Mesothelial cell of epicardium (in vitro differentiated cells): ENCODE measurements at regions not wholly inside any gene's neighbourhood (a gene's known extent, or its start where the extent isn't known, plus 50 kb on each side); places are given as distances from the start of the nearest gene placed in this dataset.

Experiments
- DNase-seq, 2 experiments: peaks; one replicate each; pipeline ENCODE4 v3.0.0; 2021; ENCODE audit warnings: low spot score in 2 of 2; ENCODE audit not compliant: unreplicated experiment in 2 of 2
- H3K27ac Mint-ChIP-seq: 2 replicates; pipeline ENCODE4 v1.8.0; 2021; ENCODE audit warnings: mixed read lengths
- H3K27me3 Mint-ChIP-seq: 2 replicates; pipeline ENCODE4 v1.8.0; 2021; ENCODE audit warnings: low read depth, mixed read lengths
- H3K36me3 Mint-ChIP-seq: 2 replicates; pipeline ENCODE4 v1.8.0; 2021; ENCODE audit warnings: mixed read lengths
- H3K4me1 Mint-ChIP-seq: 2 replicates; pipeline ENCODE4 v1.8.0; 2021; ENCODE audit warnings: mixed read lengths
- H3K4me3 Mint-ChIP-seq: 2 replicates; pipeline ENCODE4 v1.8.0; 2021; ENCODE audit warnings: mild to moderate bottlenecking, moderate library complexity, mixed read lengths
- H3K9me3 Mint-ChIP-seq: 2 replicates; pipeline ENCODE4 v1.8.0; 2021; ENCODE audit warnings: mixed read lengths
- TF ChIP-seq, protein P1 (sequence below): fragments of 200-600 bp; sonication (generic); IDR thresholded peaks from one replicate; pipeline ENCODE4 v1.5.0; 2021; ENCODE audit warnings: antibody characterized with exemption; ENCODE audit not compliant: unreplicated experiment

DNA sequence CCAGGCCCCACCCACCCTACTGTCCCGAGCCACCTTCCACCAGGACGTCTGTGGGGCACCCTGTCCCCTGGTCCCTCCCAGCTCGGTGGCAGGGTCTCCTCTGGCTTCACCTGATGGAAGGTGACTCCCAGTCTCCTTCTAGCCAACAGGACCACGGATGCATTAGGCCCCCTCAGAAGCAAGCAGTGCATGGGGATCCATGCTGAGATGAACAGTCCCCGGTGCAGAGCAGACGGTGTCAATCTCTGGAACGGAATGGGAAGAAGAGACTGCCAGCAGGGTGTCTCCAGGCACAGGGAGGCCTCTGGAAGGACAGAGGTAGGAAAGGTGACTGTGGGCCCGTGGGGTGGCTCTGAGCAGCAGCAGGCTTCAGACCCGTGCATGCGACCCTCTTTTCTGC lies 65.2 kb upstream of the FZD7 start:
- Mint-ChIP-seq H3K27ac (no peak overlapping the region), H3K36me3 (no peaks in the 10 kb centered on the region), H3K4me3 (no peak overlapping the region), H3K27me3 (no peaks in the 10 kb centered on the region), H3K4me1 (peaks cover 31% of the 10 kb centered on the region), H3K9me3 (no peaks in the 10 kb centered on the region)
- no peak for DNase-seq
- TF ChIP-seq, protein P1, sequence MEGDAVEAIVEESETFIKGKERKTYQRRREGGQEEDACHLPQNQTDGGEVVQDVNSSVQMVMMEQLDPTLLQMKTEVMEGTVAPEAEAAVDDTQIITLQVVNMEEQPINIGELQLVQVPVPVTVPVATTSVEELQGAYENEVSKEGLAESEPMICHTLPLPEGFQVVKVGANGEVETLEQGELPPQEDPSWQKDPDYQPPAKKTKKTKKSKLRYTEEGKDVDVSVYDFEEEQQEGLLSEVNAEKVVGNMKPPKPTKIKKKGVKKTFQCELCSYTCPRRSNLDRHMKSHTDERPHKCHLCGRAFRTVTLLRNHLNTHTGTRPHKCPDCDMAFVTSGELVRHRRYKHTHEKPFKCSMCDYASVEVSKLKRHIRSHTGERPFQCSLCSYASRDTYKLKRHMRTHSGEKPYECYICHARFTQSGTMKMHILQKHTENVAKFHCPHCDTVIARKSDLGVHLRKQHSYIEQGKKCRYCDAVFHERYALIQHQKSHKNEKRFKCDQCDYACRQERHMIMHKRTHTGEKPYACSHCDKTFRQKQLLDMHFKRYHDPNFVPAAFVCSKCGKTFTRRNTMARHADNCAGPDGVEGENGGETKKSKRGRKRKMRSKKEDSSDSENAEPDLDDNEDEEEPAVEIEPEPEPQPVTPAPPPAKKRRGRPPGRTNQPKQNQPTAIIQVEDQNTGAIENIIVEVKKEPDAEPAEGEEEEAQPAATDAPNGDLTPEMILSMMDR: no peak

DNA sequence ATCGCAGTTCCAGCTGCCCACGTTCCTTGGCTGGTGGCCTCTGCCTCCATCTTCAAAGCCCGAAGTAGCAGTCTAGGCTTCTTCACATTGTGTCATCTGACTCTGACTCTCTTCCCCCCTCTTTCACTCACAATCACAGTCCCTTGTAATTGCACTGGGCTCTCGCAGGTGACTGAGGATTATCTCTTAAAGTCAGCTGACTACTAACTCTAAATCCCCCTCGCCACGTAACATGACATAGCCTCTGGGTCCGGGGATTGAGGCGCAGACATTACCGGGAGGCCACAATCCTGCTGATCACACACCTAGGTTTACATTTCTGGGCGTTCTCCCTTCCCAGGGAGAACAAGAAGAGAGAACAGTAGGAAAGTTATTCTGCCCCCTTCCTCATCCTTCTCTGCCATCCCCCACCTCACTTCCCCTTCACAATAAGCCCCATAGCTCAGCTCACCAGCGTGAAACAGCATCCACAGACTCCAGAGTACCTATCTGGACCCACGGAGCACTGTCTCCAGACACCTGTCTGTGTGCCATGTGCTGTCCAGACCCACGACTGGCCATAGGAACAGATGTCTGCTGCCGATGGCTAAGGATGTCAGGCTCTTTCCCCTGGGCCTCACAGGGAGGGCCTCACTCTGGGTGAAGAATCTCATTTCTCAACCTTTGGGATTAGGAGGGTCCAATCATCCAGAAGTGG lies 64.3 kb upstream of the FZD7 start:
- H3K4me1 Mint-ChIP-seq: peaks cover 34% of the 10 kb centered on the region

DNA sequence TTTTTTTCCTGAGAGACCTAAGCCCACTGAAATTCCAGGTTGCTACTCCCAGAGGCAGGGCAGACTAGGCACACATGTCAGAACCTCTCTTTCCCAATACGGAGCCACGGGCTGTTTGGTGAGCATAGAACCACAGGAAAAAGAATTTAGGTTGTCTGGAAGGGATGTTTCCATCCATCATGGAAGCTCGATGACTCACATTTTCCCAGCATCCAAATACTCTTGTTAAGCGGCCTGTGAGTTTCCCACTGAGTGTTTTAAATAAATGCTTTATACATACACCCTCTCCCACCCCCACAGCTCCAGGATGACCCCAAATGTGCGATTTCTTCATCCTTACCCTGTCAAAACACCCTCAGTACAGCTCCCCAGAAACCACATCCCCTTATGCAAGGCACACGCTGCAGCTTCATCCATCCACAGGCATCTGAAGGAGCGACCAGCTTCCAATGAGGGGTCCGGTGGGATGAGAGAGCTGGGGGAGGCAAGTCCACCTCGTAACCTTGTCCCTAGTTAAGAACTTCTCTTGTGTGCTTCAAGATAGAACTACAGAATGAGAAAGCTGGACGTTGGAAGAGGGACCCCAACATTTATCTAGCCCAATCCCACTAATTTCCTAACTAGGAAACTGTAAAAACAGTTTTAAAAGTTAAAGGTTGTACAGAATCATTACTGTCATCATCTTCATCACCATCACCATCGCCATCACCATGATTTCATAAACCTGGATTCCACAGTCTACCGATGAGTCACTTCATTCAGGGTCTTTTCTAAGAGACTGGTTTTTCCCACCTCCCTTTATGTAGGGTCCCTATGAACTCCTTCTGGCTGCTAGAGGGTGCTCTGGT lies 63.5 kb upstream of the FZD7 start:
- TF ChIP-seq, protein P1: no peak
- H3K4me3 Mint-ChIP-seq: no peak overlapping the region
- no peak for DNase-seq
- H3K36me3 Mint-ChIP-seq: no peaks in the 10 kb centered on the region
- no peaks in the 10 kb centered on the region for H3K9me3 Mint-ChIP-seq
- no peaks in the 10 kb centered on the region for H3K27me3 Mint-ChIP-seq
- no peak overlapping the region for H3K27ac Mint-ChIP-seq
- H3K4me1 Mint-ChIP-seq: peaks cover 42% of the 10 kb centered on the region

More for the DNA sequence above, 64.3 kb upstream of the FZD7 start:
- no peaks in the 10 kb centered on the region for H3K9me3 Mint-ChIP-seq
- no peaks in the 10 kb centered on the region for H3K36me3 Mint-ChIP-seq
- TF ChIP-seq, protein P1: no peak
- no peak for DNase-seq
- no peaks in the 10 kb centered on the region for H3K27me3 Mint-ChIP-seq
- no peak overlapping the region for H3K27ac Mint-ChIP-seq
- H3K4me3 Mint-ChIP-seq: no peak overlapping the region

DNA sequence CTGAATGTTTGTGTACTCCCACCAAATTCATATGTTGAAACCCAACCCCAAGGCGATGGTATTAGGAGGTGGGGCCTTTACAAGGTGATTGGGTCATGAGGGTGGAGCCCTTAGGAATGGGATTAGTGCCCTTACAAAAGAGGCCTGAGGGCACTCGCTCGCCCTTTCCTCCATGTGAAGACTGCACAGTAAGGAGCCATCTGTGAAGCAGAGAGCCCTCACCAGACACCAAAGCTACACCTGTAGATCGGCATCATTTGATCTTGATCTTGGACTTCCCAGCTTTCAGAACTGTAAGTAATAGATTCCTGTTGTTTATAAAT lies 62.9 kb upstream of the FZD7 start:
- DNase-seq: no peak
- Mint-ChIP-seq H3K27ac (no peak overlapping the region), H3K4me3 (no peak overlapping the region), H3K4me1 (peaks cover 42% of the 10 kb centered on the region), H3K27me3 (no peaks in the 10 kb centered on the region), H3K36me3 (no peaks in the 10 kb centered on the region), H3K9me3 (no peaks in the 10 kb centered on the region)
- TF ChIP-seq, protein P1: no peak

GRCh38 chr2:201971531-201972228 lies 62.0 kb upstream of the FZD7 start:
- peaks cover 40% of the 10 kb centered on the region for H3K4me1 Mint-ChIP-seq
- DNase-seq: no peak
- TF ChIP-seq, protein P1: no peak
- H3K27ac Mint-ChIP-seq: no peak overlapping the region
- H3K9me3 Mint-ChIP-seq: no peaks in the 10 kb centered on the region
- no peaks in the 10 kb centered on the region for H3K27me3 Mint-ChIP-seq
- no peak overlapping the region for H3K4me3 Mint-ChIP-seq
- no peaks in the 10 kb centered on the region for H3K36me3 Mint-ChIP-seq
